Activated CD8-positive, alpha-beta memory T cell treated with anti-CD3 and anti-CD28 coated beads, Interleukin-2, amount 10 ng/mL, durations not matched to agents 7 days and 5 days (primary cell): ENCODE measurements at regions not wholly inside any gene's neighbourhood (a gene's known extent, or its start where the extent isn't known, plus 50 kb on each side); places are given as distances from the start of the nearest gene placed in this dataset.

Experiments used
- ATAC-seq: fragments of 150-1000 bp; cut with Tn5 transposase; one replicate; pipeline ENCODE4 v1.10.0; 2021; ENCODE audit warnings: moderate library complexity
- CTCF ChIA-PET: fragments of 350-600 bp; sonication (Branson Sonifier 250); formaldehyde crosslinking; loops from one replicate; lab custom pipeline; 2021; ENCODE audit warnings: antibody characterized with exemption; lab: Charles Lee
- DNase-seq: peaks from one replicate; pipeline ENCODE4 v3.0.0-alpha.2; 2020
- H3K27ac Mint-ChIP-seq: one replicate; pipeline ENCODE4 v1.8.0; 2021; ENCODE audit warnings: mild to moderate bottlenecking, mixed read lengths
- H3K27me3 Mint-ChIP-seq: one replicate; pipeline ENCODE4 v1.8.0; 2021; ENCODE audit warnings: mixed read lengths
- H3K36me3 Mint-ChIP-seq: one replicate; pipeline ENCODE4 v1.8.0; 2021; ENCODE audit warnings: mild to moderate bottlenecking, mixed read lengths
- H3K4me1 Mint-ChIP-seq: one replicate; pipeline ENCODE4 v1.8.0; 2021; ENCODE audit warnings: mixed read lengths
- H3K4me3 Mint-ChIP-seq: one replicate; pipeline ENCODE4 v1.8.0; 2021; ENCODE audit warnings: mild to moderate bottlenecking, moderate library complexity, mixed read lengths
- H3K9me3 Mint-ChIP-seq: one replicate; pipeline ENCODE4 v1.8.0; 2022; ENCODE audit warnings: low read depth, mixed read lengths

GRCh38 chr9:13885258-13885657 lies 428.7 kb downstream of the NFIB start:
- H3K36me3 Mint-ChIP-seq, result no peaks in the 10 kb centered on the region
- CTCF ChIA-PET, result no interaction called here
- H3K4me1 Mint-ChIP-seq, result no peaks in the 10 kb centered on the region
- DNase-seq (no peak), ATAC-seq (no peak)
- H3K9me3 Mint-ChIP-seq, result peaks cover 18% of the 10 kb centered on the region
- no peak overlapping the region for H3K27ac Mint-ChIP-seq
- H3K4me3 Mint-ChIP-seq, result no peak overlapping the region
- no peaks in the 10 kb centered on the region for H3K27me3 Mint-ChIP-seq

GRCh38 chr9:13879981-13880380 lies 434.0 kb downstream of the NFIB start:
- Mint-ChIP-seq H3K36me3 (no peaks in the 10 kb centered on the region), H3K9me3 (peaks cover 17% of the 10 kb centered on the region), H3K4me1 (no peaks in the 10 kb centered on the region)

GRCh38 chr9:13879011-13879410 lies 434.9 kb downstream of the NFIB start:
- no peak for ATAC-seq
- Mint-ChIP-seq H3K9me3 (peaks cover 12% of the 10 kb centered on the region), H3K27me3 (no peaks in the 10 kb centered on the region), H3K4me3 (no peak overlapping the region), H3K27ac (no peak overlapping the region), H3K36me3 (no peaks in the 10 kb centered on the region), H3K4me1 (no peaks in the 10 kb centered on the region)
- no peak for DNase-seq
- CTCF ChIA-PET, result no interaction called here

More at GRCh38 chr9:13879981-13880380, 434.0 kb downstream of the NFIB start:
- Mint-ChIP-seq H3K27ac (no peak overlapping the region), H3K4me3 (no peak overlapping the region), H3K27me3 (no peaks in the 10 kb centered on the region)
- ATAC-seq (no peak), DNase-seq (no peak)
- CTCF ChIA-PET, result no interaction called here

- no peak for DNase-seq
- CTCF ChIA-PET, result no interaction called here
- Mint-ChIP-seq H3K27me3 (no peaks in the 10 kb centered on the region), H3K9me3 (peaks cover 11% of the 10 kb centered on the region), H3K4me1 (no peaks in the 10 kb centered on the region), H3K27ac (no peak overlapping the region), H3K4me3 (no peak overlapping the region), H3K36me3 (no peaks in the 10 kb centered on the region)
- no peak for ATAC-seq
Observed at GRCh38 chr9:13878241-13878711, 435.7 kb downstream of the NFIB start.

GRCh38 chr9:13876741-13877140 lies 437.2 kb downstream of the NFIB start:
- no peak overlapping the region for H3K27ac Mint-ChIP-seq

GRCh38 chr9:13873203-13873602 lies 440.7 kb downstream of the NFIB start:
- H3K27ac Mint-ChIP-seq, result no peak overlapping the region
- H3K9me3 Mint-ChIP-seq, result peaks cover 11% of the 10 kb centered on the region
- no peaks in the 10 kb centered on the region for H3K4me1 Mint-ChIP-seq
- DNase-seq (no peak), ATAC-seq (no peak)
- no peaks in the 10 kb centered on the region for H3K36me3 Mint-ChIP-seq
- H3K27me3 Mint-ChIP-seq, result no peaks in the 10 kb centered on the region
- CTCF ChIA-PET, result no interaction called here
- H3K4me3 Mint-ChIP-seq, result no peak overlapping the region

More at GRCh38 chr9:13876741-13877140, 437.2 kb downstream of the NFIB start:
- no peaks in the 10 kb centered on the region for H3K36me3 Mint-ChIP-seq
- no peaks in the 10 kb centered on the region for H3K27me3 Mint-ChIP-seq
- CTCF ChIA-PET, result no interaction called here
- no peak for DNase-seq
- H3K4me1 Mint-ChIP-seq, result no peaks in the 10 kb centered on the region
- no peak overlapping the region for H3K4me3 Mint-ChIP-seq
- H3K9me3 Mint-ChIP-seq, result peaks cover 10% of the 10 kb centered on the region
- ATAC-seq, result no peak

GRCh38 chr9:13868336-13868735 lies 445.6 kb downstream of the NFIB start:
- Mint-ChIP-seq H3K4me3 (no peak overlapping the region), H3K36me3 (no peaks in the 10 kb centered on the region), H3K27ac (no peak overlapping the region), H3K9me3 (peaks cover 4% of the 10 kb centered on the region), H3K4me1 (no peaks in the 10 kb centered on the region), H3K27me3 (no peaks in the 10 kb centered on the region)
- CTCF ChIA-PET, result no interaction called here
- no peak for DNase-seq
- ATAC-seq, result no peak

GRCh38 chr9:13865869-13866268 lies 448.1 kb downstream of the NFIB start:
- ATAC-seq (no peak), DNase-seq (no peak)
- CTCF ChIA-PET, result no interaction called here
- H3K27me3 Mint-ChIP-seq, result no peaks in the 10 kb centered on the region
- no peaks in the 10 kb centered on the region for H3K4me1 Mint-ChIP-seq
- no peak overlapping the region for H3K4me3 Mint-ChIP-seq
- H3K9me3 Mint-ChIP-seq, result peaks cover 2% of the 10 kb centered on the region
- H3K27ac Mint-ChIP-seq, result no peak overlapping the region
- no peaks in the 10 kb centered on the region for H3K36me3 Mint-ChIP-seq

- no peaks in the 10 kb centered on the region for H3K27me3 Mint-ChIP-seq
- peaks cover 2% of the 10 kb centered on the region for H3K9me3 Mint-ChIP-seq
- no peak overlapping the region for H3K27ac Mint-ChIP-seq
- no peaks in the 10 kb centered on the region for H3K4me1 Mint-ChIP-seq
- no peak overlapping the region for H3K4me3 Mint-ChIP-seq
- no peak for ATAC-seq
- no peak for DNase-seq
- CTCF ChIA-PET, result no interaction called here
- H3K36me3 Mint-ChIP-seq, result no peaks in the 10 kb centered on the region
Observed at GRCh38 chr9:13863112-13863511, 450.8 kb downstream of the NFIB start.

- H3K9me3 Mint-ChIP-seq, result peaks cover 2% of the 10 kb centered on the region
- DNase-seq, result no peak
- no peaks in the 10 kb centered on the region for H3K4me1 Mint-ChIP-seq
- no peaks in the 10 kb centered on the region for H3K36me3 Mint-ChIP-seq
- H3K27ac Mint-ChIP-seq, result no peak overlapping the region
- ATAC-seq, result no peak
- no peaks in the 10 kb centered on the region for H3K27me3 Mint-ChIP-seq
- CTCF ChIA-PET, result no interaction called here
- no peak overlapping the region for H3K4me3 Mint-ChIP-seq
Observed at GRCh38 chr9:13862654-13863053, 451.3 kb downstream of the NFIB start.

GRCh38 chr9:13860946-13861640 lies 452.8 kb downstream of the NFIB start:
- no peak for ATAC-seq
- no peak overlapping the region for H3K4me3 Mint-ChIP-seq
- DNase-seq, result no peak
- H3K27ac Mint-ChIP-seq, result no peak overlapping the region
- H3K9me3 Mint-ChIP-seq, result peaks cover 2% of the 10 kb centered on the region
- H3K27me3 Mint-ChIP-seq, result no peaks in the 10 kb centered on the region
- H3K4me1 Mint-ChIP-seq, result no peaks in the 10 kb centered on the region
- no peaks in the 10 kb centered on the region for H3K36me3 Mint-ChIP-seq
- CTCF ChIA-PET, result no interaction called here

- H3K4me1 Mint-ChIP-seq, result no peaks in the 10 kb centered on the region
Observed at GRCh38 chr9:13860019-13860418, 453.9 kb downstream of the NFIB start.

GRCh38 chr9:13857521-13857920 lies 456.4 kb downstream of the NFIB start:
- H3K4me1 Mint-ChIP-seq, result no peaks in the 10 kb centered on the region
- H3K27ac Mint-ChIP-seq, result no peak overlapping the region
- ATAC-seq, result no peak
- CTCF ChIA-PET, result no interaction called here
- peaks cover 2% of the 10 kb centered on the region for H3K9me3 Mint-ChIP-seq
- no peak for DNase-seq
- H3K4me3 Mint-ChIP-seq, result no peak overlapping the region
- H3K27me3 Mint-ChIP-seq, result no peaks in the 10 kb centered on the region
- no peaks in the 10 kb centered on the region for H3K36me3 Mint-ChIP-seq

More at GRCh38 chr9:13860019-13860418, 453.9 kb downstream of the NFIB start:
- no peak overlapping the region for H3K27ac Mint-ChIP-seq
- DNase-seq, result no peak
- ATAC-seq, result no peak
- peaks cover 2% of the 10 kb centered on the region for H3K9me3 Mint-ChIP-seq
- CTCF ChIA-PET, result no interaction called here
- H3K36me3 Mint-ChIP-seq, result no peaks in the 10 kb centered on the region
- no peak overlapping the region for H3K4me3 Mint-ChIP-seq
- H3K27me3 Mint-ChIP-seq, result no peaks in the 10 kb centered on the region

- no peaks in the 10 kb centered on the region for H3K36me3 Mint-ChIP-seq
- DNase-seq (no peak), ATAC-seq (no peak)
- CTCF ChIA-PET, result no interaction called here
- no peaks in the 10 kb centered on the region for H3K27me3 Mint-ChIP-seq
- no peak overlapping the region for H3K27ac Mint-ChIP-seq
- peaks cover 5% of the 10 kb centered on the region for H3K9me3 Mint-ChIP-seq
- H3K4me3 Mint-ChIP-seq, result no peak overlapping the region
- H3K4me1 Mint-ChIP-seq, result no peaks in the 10 kb centered on the region
Observed at GRCh38 chr9:13847270-13847669, 466.7 kb downstream of the NFIB start.
